Osteocyte (in vitro differentiated cells): ENCODE measurements at regions not wholly inside any gene's neighbourhood (a gene's known extent, or its start where the extent isn't known, plus 50 kb on each side); places are given as distances from the start of the nearest gene placed in this dataset.

ENCODE experiments used
- DNase-seq: peaks from one replicate; pipeline ENCODE4 v3.0.0; 2021; ENCODE audit warnings: mixed read lengths; ENCODE audit not compliant: unreplicated experiment; ENCODE audit errors: extremely low spot score
- H3K27ac Mint-ChIP-seq: one replicate; pipeline ENCODE4 v1.8.0; 2021; ENCODE audit warnings: mild to moderate bottlenecking, mixed read lengths; ENCODE audit not compliant: unreplicated experiment
- H3K27me3 Mint-ChIP-seq: one replicate; pipeline ENCODE4 v1.8.0; 2021; ENCODE audit warnings: mixed read lengths; ENCODE audit not compliant: unreplicated experiment
- H3K36me3 Mint-ChIP-seq: one replicate; pipeline ENCODE4 v1.8.0; 2021; ENCODE audit warnings: mixed read lengths; ENCODE audit not compliant: unreplicated experiment
- H3K4me1 Mint-ChIP-seq: one replicate; pipeline ENCODE4 v1.8.0; 2021; ENCODE audit warnings: mixed read lengths; ENCODE audit not compliant: unreplicated experiment
- H3K4me3 Mint-ChIP-seq: one replicate; pipeline ENCODE4 v1.8.0; 2021; ENCODE audit warnings: mild to moderate bottlenecking, moderate library complexity, mixed read lengths; ENCODE audit not compliant: unreplicated experiment
- H3K9me3 Mint-ChIP-seq: one replicate; pipeline ENCODE4 v1.8.0; 2021; ENCODE audit warnings: mixed read lengths; ENCODE audit not compliant: unreplicated experiment
- CTCF ChIP-seq: fragments of 200-600 bp; sonication (generic); IDR thresholded peaks from 2 replicates; pipeline ENCODE4 v1.5.0; 2021; ENCODE audit warnings: antibody characterized with exemption, mild to moderate bottlenecking, moderate library complexity

DNA sequence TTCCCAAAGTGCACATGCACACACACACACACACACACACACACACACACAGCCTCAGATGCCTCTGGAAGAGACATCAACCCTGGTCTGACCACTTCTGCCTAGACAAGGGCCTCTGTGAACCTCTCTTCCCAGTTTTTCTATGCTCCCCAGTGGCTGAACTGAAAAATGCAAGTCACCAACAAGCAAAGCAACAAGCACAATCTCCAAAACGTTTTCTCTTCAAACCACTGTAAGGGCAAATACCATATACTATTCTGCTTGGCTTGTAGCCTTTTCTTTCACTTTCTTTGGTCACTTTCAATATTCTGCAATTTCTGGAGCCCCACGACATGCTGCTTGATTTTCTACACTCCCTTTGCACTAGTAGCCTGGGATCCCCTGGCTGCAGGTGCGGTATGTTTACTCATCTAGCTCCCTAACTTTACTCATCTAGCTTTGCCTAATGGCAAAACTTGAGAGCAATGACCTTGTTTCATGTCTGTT is 121.4 kb upstream of the DST start:
- no peaks in the 10 kb centered on the region for H3K36me3 Mint-ChIP-seq
- TF ChIP-seq CTCF, result peak; percentile 47
- H3K4me3 Mint-ChIP-seq, result peak overlapping the region; percentile 7
- peak overlapping the region; percentile 64 for H3K27ac Mint-ChIP-seq
- no peaks in the 10 kb centered on the region for H3K9me3 Mint-ChIP-seq
- no peak for DNase-seq
- peaks cover 55% of the 10 kb centered on the region for H3K4me1 Mint-ChIP-seq
- no peaks in the 10 kb centered on the region for H3K27me3 Mint-ChIP-seq

DNA sequence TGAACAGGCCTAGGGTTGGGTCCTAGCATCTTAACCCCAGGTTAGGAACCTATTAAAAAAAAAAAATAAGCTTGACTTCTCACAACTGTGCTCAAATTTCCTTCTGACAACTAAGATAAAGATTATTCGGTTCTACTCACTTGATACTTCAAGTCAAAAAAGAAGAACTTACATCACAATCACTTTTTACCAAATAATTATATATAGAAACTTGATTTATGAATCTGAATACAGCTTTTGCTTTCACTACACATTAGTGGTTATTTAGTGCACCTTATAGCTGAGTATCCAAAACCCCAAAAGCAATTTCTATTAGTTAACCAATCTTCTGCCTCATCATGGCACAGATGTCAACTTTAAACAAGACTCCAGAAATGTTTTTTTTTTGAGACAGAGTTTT is 119.0 kb upstream of the DST start:
- no peaks in the 10 kb centered on the region for H3K36me3 Mint-ChIP-seq
- H3K4me3 Mint-ChIP-seq, result no peak overlapping the region
- no peaks in the 10 kb centered on the region for H3K27me3 Mint-ChIP-seq
- peaks cover 49% of the 10 kb centered on the region for H3K4me1 Mint-ChIP-seq
- no peak overlapping the region for H3K27ac Mint-ChIP-seq
- DNase-seq, result no peak
- H3K9me3 Mint-ChIP-seq, result no peaks in the 10 kb centered on the region
- TF ChIP-seq CTCF, result no peak

DNA sequence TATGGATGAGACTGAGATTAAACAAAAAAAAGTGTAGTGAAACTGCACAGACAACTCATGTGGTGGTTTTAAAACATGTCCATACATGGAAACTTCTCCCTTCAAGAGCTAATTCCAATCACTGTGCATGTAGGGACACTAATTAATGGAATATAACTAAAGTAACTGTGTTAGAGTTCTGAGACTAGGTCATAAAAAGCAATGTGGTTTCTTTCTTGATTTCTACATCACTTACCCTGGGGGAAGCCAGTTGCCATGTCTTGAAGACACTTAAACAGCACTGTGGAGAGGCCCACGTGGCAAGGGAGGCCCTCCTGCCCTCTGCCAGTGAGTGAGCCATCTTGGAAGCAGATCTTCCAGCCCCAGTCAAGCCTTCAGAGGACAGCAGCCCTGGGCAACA is 118.2 kb upstream of the DST start:
- no peaks in the 10 kb centered on the region for H3K9me3 Mint-ChIP-seq
- no peak for DNase-seq
- H3K4me1 Mint-ChIP-seq, result peaks cover 49% of the 10 kb centered on the region
- no peak overlapping the region for H3K4me3 Mint-ChIP-seq
- no peaks in the 10 kb centered on the region for H3K36me3 Mint-ChIP-seq
- no peak overlapping the region for H3K27ac Mint-ChIP-seq
- TF ChIP-seq CTCF, result no peak
- no peaks in the 10 kb centered on the region for H3K27me3 Mint-ChIP-seq

DNA sequence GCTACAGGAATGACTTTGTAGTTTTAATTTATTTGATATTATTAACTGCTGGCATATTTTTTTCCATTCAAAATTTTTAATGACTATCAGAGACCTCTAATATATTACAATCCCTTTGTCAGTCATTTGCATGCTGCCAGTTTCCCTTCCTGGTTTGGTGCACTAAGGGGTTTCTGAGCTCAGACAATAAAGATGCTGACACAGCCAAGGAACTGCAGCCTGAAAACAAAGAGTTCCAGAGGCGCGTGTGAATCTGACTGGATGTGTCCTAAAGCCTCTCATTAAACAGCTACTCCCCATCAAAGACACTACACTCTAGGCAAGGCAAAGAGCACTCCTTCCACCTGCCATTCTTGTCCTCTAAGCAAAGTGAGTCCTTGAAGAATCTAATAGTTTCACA is 116.8 kb upstream of the DST start:
- Mint-ChIP-seq H3K4me3 (no peak overlapping the region), H3K4me1 (peaks cover 46% of the 10 kb centered on the region), H3K36me3 (no peaks in the 10 kb centered on the region), H3K27ac (peak overlapping the region; percentile 47), H3K9me3 (no peaks in the 10 kb centered on the region), H3K27me3 (no peaks in the 10 kb centered on the region)
- TF ChIP-seq CTCF, result no peak
- no peak for DNase-seq

- Mint-ChIP-seq H3K36me3 (no peaks in the 10 kb centered on the region), H3K4me1 (peaks cover 45% of the 10 kb centered on the region), H3K9me3 (no peaks in the 10 kb centered on the region), H3K27me3 (no peaks in the 10 kb centered on the region), H3K27ac (no peak overlapping the region), H3K4me3 (no peak overlapping the region)
- DNase-seq, result no peak
- no peak for TF ChIP-seq CTCF
These were observed 115.9 kb upstream of the DST start for GRCh38 chr6:56758553-56758952.
